ENCODE measurements at regions not wholly inside any gene's neighbourhood (a gene's known extent, or its start where the extent isn't known, plus 50 kb on each side); places are given as distances from the start of the nearest gene placed in this dataset.

- DNase-seq (ENCODE audit: extremely low read depth in 1 of 4, low spot score in 3 of 4): no peak
- in situ Hi-C loops (cut with MboI): no loop called here
These were observed 72.7 kb upstream of the AADAT start for GRCh38 chr4:170162416-170162815.

More at GRCh38 chr4:170162416-170162815, 72.7 kb upstream of the AADAT start:
- H3K4me1 ChIP-seq (replicated peaks in 1 of 2; ENCODE audit: control insufficient read depth in 2 of 2, insufficient read depth in 2 of 2, low read length in 2 of 2): no peaks in the 10 kb centered on the region
- H3K9ac ChIP-seq (ENCODE audit: insufficient read depth in 1 of 2, low read depth in 2 of 2, low read length in 2 of 2): no peak overlapping the region
- no peaks in the 10 kb centered on the region for H3K36me3 ChIP-seq (ENCODE audit: control insufficient read depth, insufficient read depth, low read length)
- H3K27me3 ChIP-seq (ENCODE audit: control insufficient read depth in 2 of 2, insufficient read depth in 2 of 2, low read length in 2 of 2): no peaks in the 10 kb centered on the region
- no peaks in the 10 kb centered on the region for H3K9me3 ChIP-seq (replicated peaks; ENCODE audit: control insufficient read depth, insufficient read depth, low read depth, low read length)
- no TSS peak for BruUV-seq (replicated peaks)
- H4K20me1 ChIP-seq (replicated peaks; ENCODE audit: control insufficient read depth, insufficient read depth, low read length): no peaks in the 10 kb centered on the region
- no peak overlapping the region for H3K27ac ChIP-seq (ENCODE audit: extremely low read depth, low read depth, low read length)
- FAIRE-seq (no peak), ATAC-seq (no peak)
- ChIA-PET CTCF (ENCODE audit: low intra/inter-chr PET ratio) (no interaction called here), POLR2A (no interaction called here)
- no peak overlapping the region for H3K4me2 ChIP-seq (ENCODE audit: insufficient read depth, low read length)
- H2AFZ ChIP-seq (ENCODE audit: low read depth, low read length): no peak overlapping the region
- TF ChIP-seq CBFA2T2 (conservative IDR thresholded peaks at IDR 0.05): no peak
- no peak for TF ChIP-seq TSHZ1 (CRISPR knock-in tag; IDR thresholded peaks at IDR 0.05)
- TF ChIP-seq CC2D1A (IDR thresholded peaks at IDR 0.05): no peak
- TF ChIP-seq CGGBP1 (CRISPR knock-in tag; IDR thresholded peaks at IDR 0.05): no peak
- no peak for TF ChIP-seq NONO (IDR thresholded peaks at IDR 0.05; ENCODE audit: low read depth in 2 of 2, low read length in 1 of 2)
- no peak for TF ChIP-seq MEF2D (tag; conservative IDR thresholded peaks at IDR 0.05; ENCODE audit: low read depth)
- no peak for TF ChIP-seq ZFP91 (CRISPR knock-in tag; IDR thresholded peaks at IDR 0.05)
- no peak for TF ChIP-seq MYBL2 (IDR thresholded peaks at IDR 0.05; ENCODE audit: low read depth)
- no peak for TF ChIP-seq MYBL2 (CRISPR knock-in tag; IDR thresholded peaks at IDR 0.05; ENCODE audit: borderline replicate concordance)
- no peaks in the 10 kb centered on the region for H3K9me1 ChIP-seq (ENCODE audit: control insufficient read depth, insufficient read depth, low read length)
- intact Hi-C loops (cut with micrococcal nuclease): no loop called here
- H3K79me2 ChIP-seq (ENCODE audit: control insufficient read depth, insufficient read depth, low read length): no peaks in the 10 kb centered on the region
- no peak overlapping the region for H3K4me3 ChIP-seq

All from K562 (cell line).